ENCODE measurements at regions not wholly inside any gene's neighbourhood (a gene's known extent, or its start where the extent isn't known, plus 50 kb on each side); places are given as distances from the start of the nearest gene placed in this dataset.

GRCh38 chr2:19158211-19158610, 200.2 kb downstream of the OSR1 start:
- no peak for DNase-seq
- intact Hi-C loops (cut with DNase I) = no loop called here

GRCh38 chr2:19156646-19157045, 201.8 kb downstream of the OSR1 start:
- DNase-seq = no peak
- intact Hi-C loops (cut with DNase I) = no loop called here

GRCh38 chr2:19150726-19151125, 207.7 kb downstream of the OSR1 start:
- intact Hi-C loops (cut with DNase I) = no loop called here
- DNase-seq = no peak

- intact Hi-C loops (cut with DNase I) = no loop called here
- no peak for DNase-seq
These were observed 211.6 kb downstream of the OSR1 start for GRCh38 chr2:19146867-19147266.

- no peak for DNase-seq
- intact Hi-C loops (cut with DNase I) = no loop called here
These were observed 217.0 kb downstream of the OSR1 start for GRCh38 chr2:19141234-19142004.

- intact Hi-C loops (cut with DNase I) = no loop called here
- DNase-seq = no peak
These were observed 217.8 kb downstream of the OSR1 start for GRCh38 chr2:19140463-19141208.

- no peak for DNase-seq
- intact Hi-C loops (cut with DNase I) = no loop called here
These were observed 219.0 kb downstream of the OSR1 start for GRCh38 chr2:19139386-19139785.

- no peak for DNase-seq
- intact Hi-C loops (cut with DNase I) = no loop called here
These were observed 220.1 kb downstream of the OSR1 start for GRCh38 chr2:19138264-19138825.

- DNase-seq = no peak
- intact Hi-C loops (cut with DNase I) = no loop called here
These were observed 221.0 kb downstream of the OSR1 start for GRCh38 chr2:19137433-19137832.

GRCh38 chr2:19132967-19133366, 225.5 kb downstream of the OSR1 start:
- DNase-seq = no peak
- intact Hi-C loops (cut with DNase I) = no loop called here

- intact Hi-C loops (cut with DNase I) = no loop called here
- DNase-seq = no peak
These were observed 226.6 kb downstream of the OSR1 start for GRCh38 chr2:19131871-19132270.

GRCh38 chr2:19128148-19128547, 230.3 kb downstream of the OSR1 start:
- DNase-seq = no peak
- intact Hi-C loops (cut with DNase I) = loop anchor here (10.0 kb wide), 1 partner anchor 217 kb away; no protein-coding TSS in a partner anchor

GRCh38 chr2:19127616-19128015, 230.8 kb downstream of the OSR1 start:
- no peak for DNase-seq
- intact Hi-C loops (cut with DNase I) = loop anchor here (10.0 kb wide), 1 partner anchor 217 kb away; no protein-coding TSS in a partner anchor

GRCh38 chr2:19125901-19126680, 232.3 kb downstream of the OSR1 start:
- DNase-seq = no peak
- intact Hi-C loops (cut with DNase I) = loop anchor here (10.0 kb wide), 1 partner anchor 219 kb away; no protein-coding TSS in a partner anchor

GRCh38 chr2:19124135-19124534, 234.3 kb downstream of the OSR1 start:
- DNase-seq = no peak
- intact Hi-C loops (cut with DNase I) = loop anchor here (10.0 kb wide), 1 partner anchor 221 kb away; no protein-coding TSS in a partner anchor

- DNase-seq = no peak
- intact Hi-C loops (cut with DNase I) = loop anchor here (10.0 kb wide), 1 partner anchor 221 kb away; no protein-coding TSS in a partner anchor
These were observed 234.9 kb downstream of the OSR1 start for GRCh38 chr2:19123556-19123955.

- no peak for DNase-seq
- intact Hi-C loops (cut with DNase I) = loop anchor here (10.0 kb wide), 1 partner anchor 223 kb away; no protein-coding TSS in a partner anchor
These were observed 236.2 kb downstream of the OSR1 start for GRCh38 chr2:19122220-19122619.

- DNase-seq = peak in 35 of 42 donors; percentile 14 to 81 (median 48)
- intact Hi-C loops (cut with DNase I) = loop anchor here (10.0 kb wide), 1 partner anchor 224 kb away; no protein-coding TSS in a partner anchor
These were observed 237.3 kb downstream of the OSR1 start for GRCh38 chr2:19120941-19121750.
